Omental fat pad (tissue), 3 donors: ENCODE measurements at regions not wholly inside any gene's neighbourhood (a gene's known extent, or its start where the extent isn't known, plus 50 kb on each side); places are given as distances from the start of the nearest gene placed in this dataset.

Source experiments
- ATAC-seq: fragments of 150-250 bp; one replicate; pipeline ENCODE4 v1.9.1; 2016; ENCODE audit warnings: mild to moderate bottlenecking, moderate library complexity; ENCODE audit not compliant: low FRiP score
- DNase-seq: peaks from one replicate; pipeline ENCODE4 v3.0.0-alpha.2; 2019; ENCODE audit warnings: low spot score
- CTCF ChIP-seq, 3 donors: fragments of 450-650 bp; IDR thresholded peaks; one replicate each; pipeline ENCODE4 v1.5.1; 2016 to 2017; ENCODE audit warnings: antibody characterized with exemption in 3 of 3, mild to moderate bottlenecking in 3 of 3, moderate library complexity in 2 of 3

- TF ChIP-seq CTCF (IDR thresholded peaks at IDR 0.05), result no peak
- no peak for ATAC-seq
- DNase-seq, result no peak
Observed at GRCh38 chr3:72604328-72604727, 243.9 kb downstream of the SHQ1 start.

- no peak for TF ChIP-seq CTCF (IDR thresholded peaks at IDR 0.05)
- ATAC-seq (no peak), DNase-seq (no peak)
Observed at GRCh38 chr3:72601983-72602750, 246.1 kb downstream of the SHQ1 start.

GRCh38 chr3:72601060-72601459 is 247.2 kb downstream of the SHQ1 start:
- DNase-seq (no peak), ATAC-seq (no peak)
- TF ChIP-seq CTCF (IDR thresholded peaks at IDR 0.05), result no peak

GRCh38 chr3:72597756-72598195 is 250.5 kb downstream of the SHQ1 start:
- ATAC-seq, result no peak
- TF ChIP-seq CTCF (IDR thresholded peaks at IDR 0.05), result no peak
- DNase-seq, result no peak

- DNase-seq (no peak), ATAC-seq (no peak)
- no peak for TF ChIP-seq CTCF (IDR thresholded peaks at IDR 0.05)
Observed at GRCh38 chr3:72597043-72597442, 251.2 kb downstream of the SHQ1 start.

- TF ChIP-seq CTCF (IDR thresholded peaks at IDR 0.05), result no peak
- ATAC-seq, result no peak
Observed at GRCh38 chr3:72595927-72596610, 252.2 kb downstream of the SHQ1 start.

GRCh38 chr3:72595376-72595775 is 252.9 kb downstream of the SHQ1 start:
- DNase-seq (no peak), ATAC-seq (no peak)
- TF ChIP-seq CTCF (IDR thresholded peaks at IDR 0.05), result no peak

More at GRCh38 chr3:72595927-72596610, 252.2 kb downstream of the SHQ1 start:
- no peak for DNase-seq
